CD14-positive monocyte (primary cell): ENCODE measurements at regions not wholly inside any gene's neighbourhood (a gene's known extent, or its start where the extent isn't known, plus 50 kb on each side); places are given as distances from the start of the nearest gene placed in this dataset.

ENCODE experiments used
- DNase-seq, 3 donors: peaks; one replicate each; pipeline ENCODE4 v3.0.0-alpha.2; 2011 to 2022
- H2AFZ ChIP-seq: 2 replicates; pipeline ENCODE4 v1.6.0; 2012; ENCODE audit warnings: mild to moderate bottlenecking, low read depth, low read length, inconsistent platforms; ENCODE audit not compliant: insufficient read depth, poor library complexity, severe bottlenecking
- H3K27ac ChIP-seq, 2 donors: 1 replicate in 1 of 2; 2 replicates in 1 of 2; pipeline ENCODE4 v1.5.1; 2012 to 2013; ENCODE audit warnings: low read length in 2 of 2, control low read depth in 1 of 2, inconsistent platforms in 1 of 2, low read depth in 1 of 2, mild to moderate bottlenecking in 1 of 2
- H3K27me3 ChIP-seq, 2 donors: one replicate each; pipeline versions ENCODE4 v1.6.0 to v1.6.1; 2011 to 2013; ENCODE audit warnings: low read length in 2 of 2; ENCODE audit not compliant: control insufficient read depth in 2 of 2, insufficient read depth in 2 of 2
- H3K36me3 ChIP-seq, 2 donors: replicated peaks in 1 of 2; 1 replicate in 1 of 2; 2 replicates in 1 of 2; pipeline versions ENCODE4 v1.5.1 to v1.6.1; 2012 to 2013; ENCODE audit warnings: low read length in 2 of 2, control low read depth in 1 of 2, inconsistent platforms in 1 of 2, mild to moderate bottlenecking in 1 of 2; ENCODE audit not compliant: insufficient read depth in 2 of 2, control insufficient read depth in 1 of 2
- H3K4me1 ChIP-seq, 2 donors: 1 replicate in 1 of 2; 2 replicates in 1 of 2; pipeline versions ENCODE4 v1.5.1 to v1.6.1; 2012 to 2013; ENCODE audit warnings: low read length in 2 of 2, control low read depth in 1 of 2, inconsistent platforms in 1 of 2, mild to moderate bottlenecking in 1 of 2, moderate library complexity in 1 of 2; ENCODE audit not compliant: insufficient read depth in 2 of 2, control insufficient read depth in 1 of 2
- H3K4me2 ChIP-seq: replicated peaks from 2 replicates; pipeline ENCODE3; 2012; ENCODE audit warnings: low read length, moderate library complexity, mild to moderate bottlenecking; ENCODE audit not compliant: poor library complexity, severe bottlenecking; ENCODE audit errors: extremely low read depth
- H3K4me3 ChIP-seq, 3 experiments: fragments of 200-600 bp in 1 of 3; sonication (generic) in 1 of 3; replicated peaks in 1 of 3; 1 replicate in 2 of 3; 2 replicates in 1 of 3; pipeline ENCODE4 v1.5.1; 2011 to 2013; ENCODE audit warnings: low read length in 3 of 3, mild to moderate bottlenecking in 3 of 3, control low read depth in 2 of 3, low read depth in 2 of 3, inconsistent platforms in 1 of 3, moderate library complexity in 1 of 3
- H3K79me2 ChIP-seq: 2 replicates; pipeline ENCODE4 v1.6.0; 2012; ENCODE audit warnings: mild to moderate bottlenecking, control low read depth, inconsistent platforms, low read length, moderate library complexity; ENCODE audit not compliant: insufficient read depth
- H3K9ac ChIP-seq: 2 replicates; pipeline ENCODE4 v1.6.0; 2017; ENCODE audit warnings: low read length, mild to moderate bottlenecking; ENCODE audit not compliant: insufficient read depth, poor library complexity, severe bottlenecking
- H3K9me3 ChIP-seq, 2 donors: replicated peaks in 1 of 2; 1 replicate in 1 of 2; 2 replicates in 1 of 2; pipeline versions ENCODE4 v1.5.1 to v1.6.1; 2012 to 2013; ENCODE audit warnings: low read length in 2 of 2, control low read depth in 1 of 2; ENCODE audit not compliant: control insufficient read depth in 1 of 2, insufficient read depth in 1 of 2
- H4K20me1 ChIP-seq: 2 replicates; pipeline ENCODE4 v1.6.0; 2012; ENCODE audit warnings: mild to moderate bottlenecking, low read length, control low read depth, moderate library complexity; ENCODE audit not compliant: insufficient read depth
- H3K27ac Mint-ChIP-seq, 7 donors: one replicate each; pipeline ENCODE4 v1.8.0; 2020; ENCODE audit warnings: mild to moderate bottlenecking in 7 of 7, mixed read lengths in 7 of 7, moderate library complexity in 6 of 7, inconsistent platforms in 2 of 7
- H3K27me3 Mint-ChIP-seq, 3 donors: one replicate each; pipeline ENCODE4 v1.8.0; 2021 to 2022; ENCODE audit warnings: low read depth in 3 of 3, mild to moderate bottlenecking in 3 of 3, mixed read lengths in 3 of 3, moderate library complexity in 3 of 3, inconsistent platforms in 1 of 3
- H3K36me3 Mint-ChIP-seq, 2 donors: one replicate each; pipeline ENCODE4 v1.8.0; 2020; ENCODE audit warnings: mixed read lengths in 2 of 2, inconsistent platforms in 1 of 2, mild to moderate bottlenecking in 1 of 2
- H3K4me1 Mint-ChIP-seq: one replicate; pipeline ENCODE4 v1.8.0; 2020; ENCODE audit warnings: mild to moderate bottlenecking, mixed read lengths
- H3K4me3 Mint-ChIP-seq, 2 donors: one replicate each; pipeline ENCODE4 v1.8.0; 2020; ENCODE audit warnings: mild to moderate bottlenecking in 2 of 2, mixed read lengths in 2 of 2, moderate library complexity in 1 of 2
- H3K9me3 Mint-ChIP-seq, 7 donors: one replicate each; pipeline ENCODE4 v1.8.0; 2020 to 2022; ENCODE audit warnings: mixed read lengths in 7 of 7, mild to moderate bottlenecking in 6 of 7, moderate library complexity in 6 of 7, inconsistent platforms in 2 of 7
- CTCF ChIP-seq: fragments of 200-600 bp; IDR thresholded peaks from one replicate; pipeline ENCODE4 v1.8.0; 2022; ENCODE audit warnings: antibody characterized with exemption, mild to moderate bottlenecking
- WGBS: methylation state at CpG from one replicate; pipeline ENCODE4 v1.1.5; 2013; ENCODE audit warnings: missing lambda C conversion rate; ENCODE audit not compliant: insufficient coverage; 5-methylcytosine and 5-hydroxymethylcytosine counted together
- intact Hi-C, 2 donors: fragments of 100-400 bp; cut with micrococcal nuclease; formaldehyde crosslinking; loops; one replicate each; pipeline versions ENCODE4 v1.15.0 to v1.15.1; 2023

- H3K9me3 ChIP-seq: no peaks in the 10 kb centered on the region
- WGBS: no CpG with 5 or more reads among the region's 7 CpGs
- H3K9me3 Mint-ChIP-seq: no peaks in the 10 kb centered on the region
- no peak overlapping the region for H3K9ac ChIP-seq
- H3K79me2 ChIP-seq: no peaks in the 10 kb centered on the region
- H2AFZ ChIP-seq: no peak overlapping the region
- no peaks in the 10 kb centered on the region for H4K20me1 ChIP-seq
- no peaks in the 10 kb centered on the region for H3K4me1 ChIP-seq
- H3K4me2 ChIP-seq: no peak overlapping the region
- no peak overlapping the region for H3K27ac Mint-ChIP-seq
- H3K36me3 Mint-ChIP-seq: peaks cover 0 to 3% of the 10 kb centered on the region in 2 donors
- H3K4me3 ChIP-seq: no peak overlapping the region
- no peaks in the 10 kb centered on the region for H3K27me3 Mint-ChIP-seq
- H3K4me3 Mint-ChIP-seq: no peak overlapping the region
- DNase-seq: no peak
- no peaks in the 10 kb centered on the region for H3K27me3 ChIP-seq
- no peaks in the 10 kb centered on the region for H3K36me3 ChIP-seq
- intact Hi-C loops: no loop called here
- H3K27ac ChIP-seq: no peak overlapping the region
- no peak for TF ChIP-seq CTCF
- H3K4me1 Mint-ChIP-seq: peaks cover 5% of the 10 kb centered on the region
Measured at GRCh38 chr13:30364876-30365275, 57.4 kb upstream of the UBE2L5 start.

- H4K20me1 ChIP-seq: no peaks in the 10 kb centered on the region
- intact Hi-C loops: no loop called here
- H3K9me3 ChIP-seq: no peaks in the 10 kb centered on the region
- no peaks in the 10 kb centered on the region for H3K27me3 ChIP-seq
- Mint-ChIP-seq H3K27me3 (peaks cover 0 to 2% (median 0%) of the 10 kb centered on the region in 3 donors), H3K9me3 (no peaks in the 10 kb centered on the region), H3K4me3 (no peak overlapping the region), H3K4me1 (peaks cover 12% of the 10 kb centered on the region), H3K27ac (peak overlapping the region in 1 of 7 donors; percentile 18), H3K36me3 (peaks cover 0 to 3% of the 10 kb centered on the region in 2 donors)
- no peak overlapping the region for H3K27ac ChIP-seq
- no peaks in the 10 kb centered on the region for H3K79me2 ChIP-seq
- no CpG with 5 or more reads among the region's 1 CpG for WGBS
- no peak for TF ChIP-seq CTCF
- no peak overlapping the region for H3K9ac ChIP-seq
- H2AFZ ChIP-seq: no peak overlapping the region
- H3K36me3 ChIP-seq: no peaks in the 10 kb centered on the region
- H3K4me1 ChIP-seq: peaks cover 2 to 3% of the 10 kb centered on the region in 2 donors
- no peak overlapping the region for H3K4me3 ChIP-seq
- DNase-seq: peak in 1 of 3 donors; percentile 4
- no peak overlapping the region for H3K4me2 ChIP-seq
Measured at GRCh38 chr13:30366088-30366487, 56.2 kb upstream of the UBE2L5 start.
